CD4-positive, alpha-beta memory T cell (primary cell): ENCODE measurements at regions not wholly inside any gene's neighbourhood (a gene's known extent, or its start where the extent isn't known, plus 50 kb on each side); places are given as distances from the start of the nearest gene placed in this dataset.

Source experiments
- CTCF ChIA-PET: fragments of 350-600 bp; sonication (Branson Sonifier 250); formaldehyde crosslinking; loops from one replicate; lab custom pipeline; 2021; ENCODE audit warnings: inconsistent platforms; ENCODE audit not compliant: partially characterized antibody; lab: Charles Lee
- POLR2A ChIA-PET: fragments of 350-600 bp; sonication (Branson Sonifier 250); formaldehyde crosslinking; loops from one replicate; lab custom pipeline; 2021; ENCODE audit not compliant: partially characterized antibody; lab: Charles Lee
- DNase-seq, 5 donors: peaks; one replicate each; pipeline versions ENCODE4 v3.0.0 to v3.0.0-alpha.2; 2020 to 2022; ENCODE audit warnings: mixed read lengths in 1 of 5
- H3K27ac ChIP-seq: one replicate; pipeline ENCODE4 v1.7.0; 2013; ENCODE audit warnings: low read depth, low read length
- H3K27me3 ChIP-seq: 2 replicates; pipeline ENCODE4 v1.7.0; 2013; ENCODE audit warnings: mild to moderate bottlenecking, low read length, moderate library complexity; ENCODE audit not compliant: insufficient read depth
- H3K36me3 ChIP-seq: 2 replicates; pipeline ENCODE4 v1.7.0; 2013; ENCODE audit warnings: mild to moderate bottlenecking, low read length, moderate library complexity; ENCODE audit not compliant: insufficient read depth
- H3K4me1 ChIP-seq: 2 replicates; pipeline ENCODE4 v1.7.0; 2013; ENCODE audit warnings: mild to moderate bottlenecking, low read length, moderate library complexity; ENCODE audit not compliant: insufficient read depth
- H3K4me3 ChIP-seq, 2 donors: one replicate each; pipeline ENCODE4 v1.7.0; 2013; ENCODE audit warnings: low read length in 2 of 2, mild to moderate bottlenecking in 1 of 2
- H3K9me3 ChIP-seq, 2 donors: one replicate each; pipeline ENCODE4 v1.7.0; 2013; ENCODE audit warnings: low read length in 2 of 2, control low read depth in 1 of 2; ENCODE audit not compliant: control insufficient read depth in 1 of 2
- H3K27ac Mint-ChIP-seq, 7 donors: one replicate each; pipeline ENCODE4 v1.8.0; 2020 to 2021; ENCODE audit warnings: mixed read lengths in 7 of 7, mild to moderate bottlenecking in 6 of 7, inconsistent platforms in 3 of 7, moderate library complexity in 3 of 7
- H3K27me3 Mint-ChIP-seq, 2 donors: one replicate each; pipeline ENCODE4 v1.8.0; 2020 to 2021; ENCODE audit warnings: mixed read lengths in 2 of 2
- H3K36me3 Mint-ChIP-seq, 2 donors: one replicate each; pipeline ENCODE4 v1.8.0; 2020 to 2021; ENCODE audit warnings: mixed read lengths in 2 of 2, inconsistent platforms in 1 of 2, mild to moderate bottlenecking in 1 of 2
- H3K4me1 Mint-ChIP-seq, 4 donors: one replicate each; pipeline ENCODE4 v1.8.0; 2020 to 2021; ENCODE audit warnings: mixed read lengths in 4 of 4, mild to moderate bottlenecking in 1 of 4
- H3K4me3 Mint-ChIP-seq, 8 donors: one replicate each; pipeline ENCODE4 v1.8.0; 2020 to 2021; ENCODE audit warnings: mixed read lengths in 8 of 8, mild to moderate bottlenecking in 7 of 8, moderate library complexity in 6 of 8, inconsistent platforms in 3 of 8
- H3K9me3 Mint-ChIP-seq, 8 donors: one replicate each; pipeline ENCODE4 v1.8.0; 2020 to 2021; ENCODE audit warnings: mixed read lengths in 8 of 8, mild to moderate bottlenecking in 5 of 8, inconsistent platforms in 3 of 8, moderate library complexity in 1 of 8
- intact Hi-C: fragments of 100-400 bp; cut with micrococcal nuclease; formaldehyde crosslinking; loops from one replicate; pipeline ENCODE4 v1.15.1; 2023

GRCh38 chr19:29323021-29323430 is 110.1 kb upstream of the UQCRFS1 start:
- Mint-ChIP-seq H3K4me3 (no peak overlapping the region), H3K27me3 (peaks cover 3 to 8% of the 10 kb centered on the region in 2 donors), H3K27ac (no peak overlapping the region), H3K4me1 (peaks cover 0 to 3% (median 0%) of the 10 kb centered on the region in 4 donors), H3K9me3 (peaks cover 0 to 7% (median 2%) of the 10 kb centered on the region in 8 donors), H3K36me3 (no peaks in the 10 kb centered on the region)
- ChIA-PET CTCF (no interaction called here), POLR2A (no interaction called here)
- intact Hi-C loops = no loop called here
- Histone ChIP-seq H3K9me3 (no peaks in the 10 kb centered on the region), H3K36me3 (no peaks in the 10 kb centered on the region), H3K4me3 (no peak overlapping the region), H3K27ac (no peak overlapping the region), H3K27me3 (no peaks in the 10 kb centered on the region), H3K4me1 (no peaks in the 10 kb centered on the region)
- DNase-seq = no peak

GRCh38 chr19:29323440-29324290 is 110.7 kb upstream of the UQCRFS1 start:
- no peak overlapping the region for H3K4me3 Mint-ChIP-seq
- Histone ChIP-seq H3K4me3 (no peak overlapping the region), H3K27ac (no peak overlapping the region), H3K4me1 (no peaks in the 10 kb centered on the region), H3K36me3 (no peaks in the 10 kb centered on the region), H3K27me3 (no peaks in the 10 kb centered on the region), H3K9me3 (no peaks in the 10 kb centered on the region)
- ChIA-PET CTCF (no interaction called here), POLR2A (no interaction called here)
- peaks cover 0 to 13% (median 7%) of the 10 kb centered on the region in 8 donors for H3K9me3 Mint-ChIP-seq
- no peak for DNase-seq
- no peaks in the 10 kb centered on the region for H3K36me3 Mint-ChIP-seq
- no peak overlapping the region for H3K27ac Mint-ChIP-seq
- peaks cover 0 to 3% (median 0%) of the 10 kb centered on the region in 4 donors for H3K4me1 Mint-ChIP-seq
- intact Hi-C loops = no loop called here
- peaks cover 2 to 6% of the 10 kb centered on the region in 2 donors for H3K27me3 Mint-ChIP-seq

DNA sequence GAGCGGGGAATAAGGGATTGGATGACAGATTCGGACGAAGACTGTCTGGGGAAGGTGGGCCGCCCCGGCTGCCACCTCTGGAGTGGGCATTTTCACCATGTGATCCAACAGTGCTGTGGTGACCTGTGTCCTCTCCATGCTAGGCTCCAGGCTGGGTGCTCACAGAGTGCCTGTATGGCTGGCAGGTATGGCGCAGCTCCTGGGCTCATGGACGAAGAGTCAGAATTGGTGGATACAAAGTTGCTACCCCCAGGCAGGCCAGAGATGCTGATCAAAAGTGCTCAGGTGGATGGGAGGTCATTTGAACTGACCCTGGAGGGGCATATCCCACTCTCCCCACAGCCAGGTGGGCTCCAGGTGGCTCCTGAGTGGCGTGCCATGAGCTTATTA is 111.3 kb upstream of the UQCRFS1 start:
- CTCF ChIA-PET = no interaction called here

DNA sequence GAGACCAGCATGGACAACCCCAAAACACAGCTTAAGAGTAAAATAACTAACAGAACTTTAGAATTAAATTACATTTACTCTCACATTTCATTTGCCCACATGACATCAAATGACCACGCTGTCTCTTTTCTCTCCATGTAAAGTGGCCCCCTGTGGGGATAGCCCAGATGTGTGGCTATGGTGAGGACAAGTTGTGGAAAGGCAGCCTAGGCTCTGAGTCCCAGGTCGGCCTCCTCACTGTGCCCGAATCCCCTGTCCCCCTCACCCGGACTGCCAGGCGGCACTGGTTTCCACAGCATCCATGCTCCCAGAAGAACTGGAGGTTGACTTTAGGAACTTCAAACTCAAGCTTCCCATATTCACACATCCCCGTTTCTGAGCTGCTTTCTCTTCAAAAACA is 111.8 kb upstream of the UQCRFS1 start:
- ChIA-PET CTCF (no interaction called here), POLR2A (no interaction called here)
- Histone ChIP-seq H3K4me3 (no peak overlapping the region), H3K27me3 (no peaks in the 10 kb centered on the region), H3K36me3 (no peaks in the 10 kb centered on the region), H3K9me3 (no peaks in the 10 kb centered on the region), H3K4me1 (no peaks in the 10 kb centered on the region), H3K27ac (no peak overlapping the region)
- H3K4me1 Mint-ChIP-seq = peaks cover 0 to 3% (median 0%) of the 10 kb centered on the region in 4 donors
- intact Hi-C loops = no loop called here
- H3K27me3 Mint-ChIP-seq = peaks cover 2 to 6% of the 10 kb centered on the region in 2 donors
- no peaks in the 10 kb centered on the region for H3K36me3 Mint-ChIP-seq
- H3K4me3 Mint-ChIP-seq = no peak overlapping the region
- no peak for DNase-seq
- no peak overlapping the region for H3K27ac Mint-ChIP-seq
- H3K9me3 Mint-ChIP-seq = peaks cover 2 to 13% (median 7%) of the 10 kb centered on the region in 8 donors

More for the DNA sequence above, 111.3 kb upstream of the UQCRFS1 start:
- DNase-seq = no peak
- Mint-ChIP-seq H3K36me3 (no peaks in the 10 kb centered on the region), H3K4me1 (peaks cover 0 to 3% (median 0%) of the 10 kb centered on the region in 4 donors), H3K27ac (no peak overlapping the region), H3K9me3 (peaks cover 2 to 13% (median 7%) of the 10 kb centered on the region in 8 donors), H3K4me3 (no peak overlapping the region), H3K27me3 (peaks cover 2 to 6% of the 10 kb centered on the region in 2 donors)
- Histone ChIP-seq H3K4me3 (no peak overlapping the region), H3K36me3 (no peaks in the 10 kb centered on the region), H3K9me3 (no peaks in the 10 kb centered on the region), H3K4me1 (no peaks in the 10 kb centered on the region), H3K27ac (no peak overlapping the region), H3K27me3 (no peaks in the 10 kb centered on the region)
- POLR2A ChIA-PET = no interaction called here
- intact Hi-C loops = no loop called here

GRCh38 chr19:29325241-29325975 is 112.5 kb upstream of the UQCRFS1 start:
- H3K36me3 Mint-ChIP-seq = no peaks in the 10 kb centered on the region
- ChIA-PET CTCF (no interaction called here), POLR2A (no interaction called here)
- Histone ChIP-seq H3K4me1 (no peaks in the 10 kb centered on the region), H3K27ac (no peak overlapping the region), H3K27me3 (no peaks in the 10 kb centered on the region), H3K4me3 (no peak overlapping the region), H3K36me3 (no peaks in the 10 kb centered on the region), H3K9me3 (no peaks in the 10 kb centered on the region)
- H3K4me3 Mint-ChIP-seq = no peak overlapping the region
- H3K4me1 Mint-ChIP-seq = peaks cover 0 to 3% (median 0%) of the 10 kb centered on the region in 4 donors
- H3K27ac Mint-ChIP-seq = no peak overlapping the region
- peaks cover 2 to 5% of the 10 kb centered on the region in 2 donors for H3K27me3 Mint-ChIP-seq
- peaks cover 2 to 13% (median 7%) of the 10 kb centered on the region in 8 donors for H3K9me3 Mint-ChIP-seq
- intact Hi-C loops = no loop called here
- no peak for DNase-seq

DNA sequence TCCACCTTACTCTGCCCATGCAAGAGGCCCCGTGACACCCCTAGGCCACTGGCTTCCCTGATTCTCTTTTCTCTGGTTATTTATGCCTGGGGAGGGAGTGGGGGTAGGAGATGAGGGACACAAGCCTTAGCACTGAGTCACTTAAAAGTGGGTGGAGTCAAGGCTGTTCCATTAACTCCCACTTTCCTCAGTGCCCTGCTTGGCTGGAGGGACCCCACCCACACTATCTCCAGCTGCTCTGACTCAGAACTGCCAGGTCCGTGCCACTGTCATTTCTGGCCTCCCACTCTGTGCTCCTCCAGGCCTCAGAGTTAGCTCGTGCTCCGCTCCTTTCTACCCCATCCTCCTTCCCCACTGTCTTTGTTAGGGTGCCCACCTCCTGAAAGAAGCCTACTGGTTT is 113.4 kb upstream of the UQCRFS1 start:
- Histone ChIP-seq H3K27ac (no peak overlapping the region), H3K27me3 (no peaks in the 10 kb centered on the region), H3K4me3 (no peak overlapping the region), H3K4me1 (no peaks in the 10 kb centered on the region), H3K36me3 (no peaks in the 10 kb centered on the region), H3K9me3 (no peaks in the 10 kb centered on the region)
- ChIA-PET POLR2A (no interaction called here), CTCF (no interaction called here)
- intact Hi-C loops = no loop called here
- H3K4me1 Mint-ChIP-seq = peaks cover 0 to 3% (median 0%) of the 10 kb centered on the region in 4 donors
- H3K27me3 Mint-ChIP-seq = peaks cover 2 to 9% of the 10 kb centered on the region in 2 donors
- H3K36me3 Mint-ChIP-seq = no peaks in the 10 kb centered on the region
- peaks cover 3 to 13% (median 8%) of the 10 kb centered on the region in 8 donors for H3K9me3 Mint-ChIP-seq
- DNase-seq = no peak
- H3K27ac Mint-ChIP-seq = no peak overlapping the region
- no peak overlapping the region for H3K4me3 Mint-ChIP-seq
